ENCODE measurements at regions not wholly inside any gene's neighbourhood (a gene's known extent, or its start where the extent isn't known, plus 50 kb on each side); places are given as distances from the start of the nearest gene placed in this dataset.

GRCh38 chr3:95715128-95715527 is 1099.3 kb upstream of the EPHA6 start:
- Histone ChIP-seq H3K9ac (ENCODE audit: low read length) (no peak overlapping the region), H3K36me3 (replicated peaks in 1 of 2; ENCODE audit: control extremely low read depth in 1 of 2, control insufficient read depth in 1 of 2, extremely low read depth in 1 of 2, insufficient read depth in 2 of 2, low read length in 1 of 2) (no peaks in the 10 kb centered on the region), H3K4me3 (ENCODE audit: control extremely low read depth in 1 of 5, extremely low read depth in 1 of 5, insufficient read depth in 1 of 5, low read depth in 2 of 5, low read length in 4 of 5) (no peak overlapping the region), H3K9me3 (ENCODE audit: control extremely low read depth in 1 of 3, control insufficient read depth in 2 of 3, insufficient read depth in 1 of 3, low read length in 2 of 3) (no peaks in the 10 kb centered on the region), H3K27me3 (replicated peaks in 1 of 4; ENCODE audit: control extremely low read depth in 1 of 4, control insufficient read depth in 3 of 4, insufficient read depth in 4 of 4, low read length in 3 of 4) (no peaks in the 10 kb centered on the region), H4K20me1 (ENCODE audit: control insufficient read depth, insufficient read depth, low read length, poor library complexity, severe bottlenecking) (no peaks in the 10 kb centered on the region), H3K4me1 (ENCODE audit: control insufficient read depth in 2 of 2, insufficient read depth in 2 of 2, low read length in 2 of 2) (no peaks in the 10 kb centered on the region), H3K27ac (ENCODE audit: low read length in 2 of 2) (no peak overlapping the region), H3K79me2 (ENCODE audit: control insufficient read depth, insufficient read depth, low read length) (no peaks in the 10 kb centered on the region), H3K4me2 (replicated peaks; ENCODE audit: low read depth, low read length, poor library complexity, severe bottlenecking) (no peak overlapping the region), H2AFZ (ENCODE audit: insufficient read depth, low read depth, low read length, poor library complexity, severe bottlenecking) (no peak overlapping the region)
- no CpG with 5 or more reads among the region's 3 CpGs for WGBS (ENCODE audit: insufficient coverage)
- Mint-ChIP-seq H3K4me3 (no peak overlapping the region), H3K9me3 (ENCODE audit: insufficient read depth) (no peaks in the 10 kb centered on the region), H3K4me1 (no peaks in the 10 kb centered on the region), H3K27ac (no peak overlapping the region), H3K27me3 (no peaks in the 10 kb centered on the region)
- DNase-seq (no peak), ATAC-seq (ENCODE audit: low read depth) (no peak)
- intact Hi-C loops (cut with micrococcal nuclease), result no loop called here
- CTCF ChIA-PET, result no interaction called here
- TF ChIP-seq, protein P1, sequence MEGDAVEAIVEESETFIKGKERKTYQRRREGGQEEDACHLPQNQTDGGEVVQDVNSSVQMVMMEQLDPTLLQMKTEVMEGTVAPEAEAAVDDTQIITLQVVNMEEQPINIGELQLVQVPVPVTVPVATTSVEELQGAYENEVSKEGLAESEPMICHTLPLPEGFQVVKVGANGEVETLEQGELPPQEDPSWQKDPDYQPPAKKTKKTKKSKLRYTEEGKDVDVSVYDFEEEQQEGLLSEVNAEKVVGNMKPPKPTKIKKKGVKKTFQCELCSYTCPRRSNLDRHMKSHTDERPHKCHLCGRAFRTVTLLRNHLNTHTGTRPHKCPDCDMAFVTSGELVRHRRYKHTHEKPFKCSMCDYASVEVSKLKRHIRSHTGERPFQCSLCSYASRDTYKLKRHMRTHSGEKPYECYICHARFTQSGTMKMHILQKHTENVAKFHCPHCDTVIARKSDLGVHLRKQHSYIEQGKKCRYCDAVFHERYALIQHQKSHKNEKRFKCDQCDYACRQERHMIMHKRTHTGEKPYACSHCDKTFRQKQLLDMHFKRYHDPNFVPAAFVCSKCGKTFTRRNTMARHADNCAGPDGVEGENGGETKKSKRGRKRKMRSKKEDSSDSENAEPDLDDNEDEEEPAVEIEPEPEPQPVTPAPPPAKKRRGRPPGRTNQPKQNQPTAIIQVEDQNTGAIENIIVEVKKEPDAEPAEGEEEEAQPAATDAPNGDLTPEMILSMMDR (IDR thresholded peaks at IDR 0.05), result no peak
- no peak for TF ChIP-seq EZH2 (IDR thresholded peaks at IDR 0.05; ENCODE audit: borderline replicate concordance, insufficient read depth, low read depth, low read length, poor library complexity, severe bottlenecking)
- POLR2A ChIA-PET, result no interaction called here

DNA sequence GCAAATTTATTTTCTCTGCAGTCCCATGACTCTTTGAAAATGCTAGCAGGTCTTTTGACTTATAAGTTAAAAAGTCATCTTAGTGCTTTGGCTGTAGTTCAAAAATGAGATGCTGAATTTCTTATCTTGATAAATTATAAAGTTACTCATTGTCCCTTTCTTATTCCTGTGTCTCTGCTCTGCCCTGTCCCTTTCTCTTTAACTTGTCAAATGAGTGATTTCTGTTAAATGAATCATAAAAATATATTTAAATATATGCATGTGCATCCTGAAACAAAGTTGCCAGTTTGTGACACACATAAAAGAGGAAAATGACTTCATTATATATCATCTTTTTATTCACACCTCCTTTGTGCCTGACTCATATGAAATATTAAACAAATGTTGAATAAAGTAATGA is 1097.3 kb upstream of the EPHA6 start:
- ChIA-PET POLR2A (no interaction called here), CTCF (no interaction called here)
- H3K27ac ChIP-seq (ENCODE audit: low read length in 2 of 2), result no peak overlapping the region
- no peaks in the 10 kb centered on the region for H3K4me1 ChIP-seq (ENCODE audit: control insufficient read depth in 2 of 2, insufficient read depth in 2 of 2, low read length in 2 of 2)
- no peaks in the 10 kb centered on the region for H3K79me2 ChIP-seq (ENCODE audit: control insufficient read depth, insufficient read depth, low read length)
- Mint-ChIP-seq H3K9me3 (ENCODE audit: insufficient read depth) (no peaks in the 10 kb centered on the region), H3K4me3 (no peak overlapping the region), H3K27ac (no peak overlapping the region), H3K4me1 (no peaks in the 10 kb centered on the region), H3K27me3 (no peaks in the 10 kb centered on the region)
- H3K4me2 ChIP-seq (replicated peaks; ENCODE audit: low read depth, low read length, poor library complexity, severe bottlenecking), result no peak overlapping the region
- ATAC-seq (ENCODE audit: low read depth), result no peak
- intact Hi-C loops (cut with micrococcal nuclease), result no loop called here
- H3K4me3 ChIP-seq (ENCODE audit: control extremely low read depth in 1 of 5, extremely low read depth in 1 of 5, insufficient read depth in 1 of 5, low read depth in 2 of 5, low read length in 4 of 5), result no peak overlapping the region
- TF ChIP-seq, protein P1 (IDR thresholded peaks at IDR 0.05), result no peak
- TF ChIP-seq EZH2 (IDR thresholded peaks at IDR 0.05; ENCODE audit: borderline replicate concordance, insufficient read depth, low read depth, low read length, poor library complexity, severe bottlenecking), result no peak
- H2AFZ ChIP-seq (ENCODE audit: insufficient read depth, low read depth, low read length, poor library complexity, severe bottlenecking), result no peak overlapping the region
- DNase-seq, result no peak
- H3K27me3 ChIP-seq (replicated peaks in 1 of 4; ENCODE audit: control extremely low read depth in 1 of 4, control insufficient read depth in 3 of 4, insufficient read depth in 4 of 4, low read length in 3 of 4), result no peaks in the 10 kb centered on the region
- H3K9me3 ChIP-seq (ENCODE audit: control extremely low read depth in 1 of 3, control insufficient read depth in 2 of 3, insufficient read depth in 1 of 3, low read length in 2 of 3), result no peaks in the 10 kb centered on the region
- H3K36me3 ChIP-seq (replicated peaks in 1 of 2; ENCODE audit: control extremely low read depth in 1 of 2, control insufficient read depth in 1 of 2, extremely low read depth in 1 of 2, insufficient read depth in 2 of 2, low read length in 1 of 2), result no peaks in the 10 kb centered on the region
- no peak overlapping the region for H3K9ac ChIP-seq (ENCODE audit: low read length)
- H4K20me1 ChIP-seq (ENCODE audit: control insufficient read depth, insufficient read depth, low read length, poor library complexity, severe bottlenecking), result no peaks in the 10 kb centered on the region

Measured in B cell (primary cell).